Mesenchymal stem cell (in vitro differentiated cells and primary cell): ENCODE measurements at regions not wholly inside any gene's neighbourhood (a gene's known extent, or its start where the extent isn't known, plus 50 kb on each side); places are given as distances from the start of the nearest gene placed in this dataset.
A peak's percentile ranks its signal among the peaks of the same experiment; 100 is the strongest.

Experiments used
- DNase-seq: peaks from one replicate; pipeline ENCODE4 v3.0.0-alpha.2; 2013
- H2AFZ ChIP-seq: one replicate; pipeline ENCODE4 v1.6.1; 2013; ENCODE audit warnings: low read depth, mild to moderate bottlenecking, control low read depth, inconsistent platforms, low read length, moderate library complexity
- H2AK5ac ChIP-seq: 2 replicates; pipeline ENCODE4 v1.6.1; 2013; ENCODE audit warnings: low read length, moderate library complexity, mild to moderate bottlenecking, inconsistent platforms; ENCODE audit not compliant: severe bottlenecking
- H2BK120ac ChIP-seq: one replicate; pipeline ENCODE4 v1.6.1; 2013; ENCODE audit warnings: low read depth, mild to moderate bottlenecking, inconsistent platforms, low read length, moderate library complexity
- H2BK12ac ChIP-seq, 2 experiments: one replicate each; pipeline ENCODE4 v1.6.1; 2013; ENCODE audit warnings: inconsistent platforms in 2 of 2, low read length in 2 of 2, mild to moderate bottlenecking in 2 of 2, moderate library complexity in 2 of 2, control low read depth in 1 of 2
- H2BK15ac ChIP-seq: one replicate; pipeline ENCODE4 v1.6.1; 2013; ENCODE audit warnings: mild to moderate bottlenecking, low read depth, inconsistent platforms; ENCODE audit not compliant: poor library complexity, severe bottlenecking
- H2BK5ac ChIP-seq: 2 replicates; pipeline ENCODE4 v1.6.1; 2013; ENCODE audit warnings: low read depth, mild to moderate bottlenecking, low read length, control low read depth, inconsistent platforms; ENCODE audit not compliant: poor library complexity, severe bottlenecking
- H3K14ac ChIP-seq, 2 experiments: one replicate each; pipeline ENCODE4 v1.6.1; 2013; ENCODE audit warnings: inconsistent platforms in 2 of 2, low read length in 2 of 2, control low read depth in 1 of 2, mild to moderate bottlenecking in 1 of 2, moderate library complexity in 1 of 2
- H3K18ac ChIP-seq, 2 experiments: one replicate each; pipeline ENCODE4 v1.6.1; 2013; ENCODE audit warnings: inconsistent platforms in 2 of 2, low read length in 2 of 2, control low read depth in 1 of 2, low read depth in 1 of 2, mild to moderate bottlenecking in 1 of 2
- H3K23ac ChIP-seq, 2 experiments: one replicate each; pipeline ENCODE4 v1.6.1; 2013; ENCODE audit warnings: inconsistent platforms in 2 of 2, low read length in 2 of 2, mild to moderate bottlenecking in 2 of 2, moderate library complexity in 2 of 2, control low read depth in 1 of 2
- H3K27ac ChIP-seq: 2 replicates; pipeline ENCODE4 v1.5.1; 2013; ENCODE audit warnings: mild to moderate bottlenecking, moderate library complexity, low read length, control low read depth, inconsistent platforms; ENCODE audit not compliant: poor library complexity, severe bottlenecking
- H3K27me3 ChIP-seq, 2 experiments: 2 replicates each; pipeline versions ENCODE4 v1.6.1 to v1.7.0; 2013; ENCODE audit warnings: low read length in 2 of 2, mild to moderate bottlenecking in 2 of 2, moderate library complexity in 2 of 2, control low read depth in 1 of 2, inconsistent platforms in 1 of 2; ENCODE audit not compliant: control insufficient read depth in 1 of 2, insufficient read depth in 1 of 2
- H3K36me3 ChIP-seq, 2 experiments: 2 replicates each; pipeline versions ENCODE4 v1.6.1 to v1.7.0; 2013; ENCODE audit warnings: low read length in 2 of 2, control low read depth in 1 of 2, inconsistent platforms in 1 of 2, low read depth in 1 of 2, mild to moderate bottlenecking in 1 of 2; ENCODE audit not compliant: insufficient read depth in 2 of 2, control insufficient read depth in 1 of 2
- H3K4ac ChIP-seq, 2 experiments: one replicate each; pipeline ENCODE4 v1.6.1; 2013; ENCODE audit warnings: inconsistent platforms in 2 of 2, low read length in 2 of 2, mild to moderate bottlenecking in 2 of 2, moderate library complexity in 2 of 2, control low read depth in 1 of 2, low read depth in 1 of 2
- H3K4me1 ChIP-seq: 2 replicates; pipeline ENCODE4 v1.6.1; 2013; ENCODE audit warnings: low read depth, low read length, control low read depth; ENCODE audit not compliant: control insufficient read depth, insufficient read depth
- H3K4me2 ChIP-seq: 2 replicates; pipeline ENCODE4 v1.6.1; 2013; ENCODE audit warnings: low read length, mild to moderate bottlenecking, inconsistent platforms; ENCODE audit not compliant: poor library complexity, severe bottlenecking
- H3K4me3 ChIP-seq, 2 experiments: 2 replicates each; pipeline versions ENCODE4 v1.5.1 to v1.7.0; 2013; ENCODE audit warnings: low read length in 2 of 2, mild to moderate bottlenecking in 2 of 2, control low read depth in 1 of 2, low read depth in 1 of 2; ENCODE audit not compliant: insufficient read depth in 1 of 2
- H3K79me1 ChIP-seq: replicated peaks from 2 replicates; pipeline ENCODE4 v1.6.1; 2013; ENCODE audit warnings: mild to moderate bottlenecking, control low read depth, low read length, inconsistent platforms; ENCODE audit not compliant: poor library complexity, severe bottlenecking
- H3K9ac ChIP-seq: 2 replicates; pipeline ENCODE4 v1.7.0; 2013; ENCODE audit warnings: mild to moderate bottlenecking, low read length, moderate library complexity
- H3K9me3 ChIP-seq: 2 replicates; pipeline ENCODE4 v1.7.0; 2013; ENCODE audit warnings: mild to moderate bottlenecking, low read length; ENCODE audit not compliant: control insufficient read depth
- H4K8ac ChIP-seq: one replicate; pipeline ENCODE4 v1.6.1; 2013; ENCODE audit warnings: inconsistent platforms, mild to moderate bottlenecking, low read length, moderate library complexity
- H4K91ac ChIP-seq: one replicate; pipeline ENCODE4 v1.6.1; 2013; ENCODE audit warnings: mild to moderate bottlenecking, low read length, inconsistent platforms
- WGBS: methylation state at CpG from one replicate; pipeline ENCODE4 v1.1.7; 2013; ENCODE audit warnings: mixed read lengths; 5-methylcytosine and 5-hydroxymethylcytosine counted together

- Histone ChIP-seq H3K14ac (no peak overlapping the region), H3K79me1 (no peaks in the 10 kb centered on the region), H3K23ac (no peak overlapping the region), H3K36me3 (no peaks in the 10 kb centered on the region), H2BK120ac (no peak overlapping the region), H3K27ac (no peak overlapping the region), H4K8ac (no peak overlapping the region), H3K18ac (peak overlapping the region in 1 of 2 experiments; percentile 14), H3K4me1 (peaks cover 3% of the 10 kb centered on the region), H3K4ac (peak overlapping the region in 1 of 2 experiments; percentile 39), H4K91ac (no peak overlapping the region), H3K9ac (no peak overlapping the region), H3K4me3 (no peak overlapping the region), H2BK5ac (no peak overlapping the region), H2AK5ac (no peak overlapping the region), H3K27me3 (no peaks in the 10 kb centered on the region), H2BK15ac (no peak overlapping the region), H3K9me3 (no peaks in the 10 kb centered on the region), H3K4me2 (no peak overlapping the region), H2BK12ac (no peak overlapping the region), H2AFZ (no peak overlapping the region)
- DNase-seq = no peak
- 93% methylated on average over 3 of the region's 3 CpGs for WGBS
Measured at GRCh38 chr4:53645108-53645507, 53.8 kb upstream of the LNX1 start.

- H4K8ac ChIP-seq = no peak overlapping the region
- no peak overlapping the region for H4K91ac ChIP-seq
- H2AK5ac ChIP-seq = no peak overlapping the region
Measured at GRCh38 chr4:53644607-53645006, 53.3 kb upstream of the LNX1 start.

More at GRCh38 chr4:53644607-53645006, 53.3 kb upstream of the LNX1 start:
- H3K4me2 ChIP-seq = no peak overlapping the region
- H2BK120ac ChIP-seq = no peak overlapping the region
- H3K4me3 ChIP-seq = no peak overlapping the region
- H3K79me1 ChIP-seq = no peaks in the 10 kb centered on the region
- H3K9ac ChIP-seq = no peak overlapping the region
- H3K4ac ChIP-seq = no peak overlapping the region
- H3K27me3 ChIP-seq = no peaks in the 10 kb centered on the region
- peak overlapping the region in 1 of 2 experiments; percentile 63 for H3K18ac ChIP-seq
- peaks cover 3% of the 10 kb centered on the region for H3K4me1 ChIP-seq
- H2AFZ ChIP-seq = no peak overlapping the region
- no peak overlapping the region for H2BK5ac ChIP-seq
- DNase-seq = no peak
- no peak overlapping the region for H3K14ac ChIP-seq
- H2BK15ac ChIP-seq = no peak overlapping the region
- H3K27ac ChIP-seq = no peak overlapping the region
- 87% methylated on average over 3 of the region's 3 CpGs for WGBS
- H3K9me3 ChIP-seq = no peaks in the 10 kb centered on the region
- no peaks in the 10 kb centered on the region for H3K36me3 ChIP-seq
- no peak overlapping the region for H3K23ac ChIP-seq
- peak overlapping the region in 1 of 2 experiments; percentile 69 for H2BK12ac ChIP-seq
